GM06990 (cell line): ENCODE measurements at regions not wholly inside any gene's neighbourhood (a gene's known extent, or its start where the extent isn't known, plus 50 kb on each side); places are given as distances from the start of the nearest gene placed in this dataset.
A peak's percentile ranks its signal among the peaks of the same experiment; 100 is the strongest.

Source experiments
- DNase-seq: peaks from one replicate; pipeline ENCODE4 v3.0.0-alpha.2; 2011; ENCODE audit not compliant: insufficient read length; ENCODE audit errors: extremely low read depth
- H3K27me3 ChIP-seq: replicated peaks from 2 replicates; pipeline ENCODE4 v1.6.0; 2011; ENCODE audit warnings: low read length; ENCODE audit not compliant: control insufficient read depth, insufficient read depth
- H3K36me3 ChIP-seq: 2 replicates; pipeline ENCODE4 v1.5.1; 2011; ENCODE audit warnings: low read length; ENCODE audit not compliant: control insufficient read depth, insufficient read depth
- H3K4me3 ChIP-seq: replicated peaks from 2 replicates; pipeline ENCODE4 v1.5.1; 2011; ENCODE audit warnings: low read depth, mild to moderate bottlenecking, control low read depth, low read length
- TF ChIP-seq, protein P1 (sequence below): IDR thresholded peaks from 2 replicates; pipeline ENCODE4 v1.5.1; 2011; ENCODE audit warnings: low read length, control low read depth, mild to moderate bottlenecking, inconsistent platforms; ENCODE audit not compliant: insufficient read depth, poor library complexity, severe bottlenecking

GRCh38 chrX:134727363-134727762, 69.1 kb upstream of the PLAC1 start:
- TF ChIP-seq, protein P1, sequence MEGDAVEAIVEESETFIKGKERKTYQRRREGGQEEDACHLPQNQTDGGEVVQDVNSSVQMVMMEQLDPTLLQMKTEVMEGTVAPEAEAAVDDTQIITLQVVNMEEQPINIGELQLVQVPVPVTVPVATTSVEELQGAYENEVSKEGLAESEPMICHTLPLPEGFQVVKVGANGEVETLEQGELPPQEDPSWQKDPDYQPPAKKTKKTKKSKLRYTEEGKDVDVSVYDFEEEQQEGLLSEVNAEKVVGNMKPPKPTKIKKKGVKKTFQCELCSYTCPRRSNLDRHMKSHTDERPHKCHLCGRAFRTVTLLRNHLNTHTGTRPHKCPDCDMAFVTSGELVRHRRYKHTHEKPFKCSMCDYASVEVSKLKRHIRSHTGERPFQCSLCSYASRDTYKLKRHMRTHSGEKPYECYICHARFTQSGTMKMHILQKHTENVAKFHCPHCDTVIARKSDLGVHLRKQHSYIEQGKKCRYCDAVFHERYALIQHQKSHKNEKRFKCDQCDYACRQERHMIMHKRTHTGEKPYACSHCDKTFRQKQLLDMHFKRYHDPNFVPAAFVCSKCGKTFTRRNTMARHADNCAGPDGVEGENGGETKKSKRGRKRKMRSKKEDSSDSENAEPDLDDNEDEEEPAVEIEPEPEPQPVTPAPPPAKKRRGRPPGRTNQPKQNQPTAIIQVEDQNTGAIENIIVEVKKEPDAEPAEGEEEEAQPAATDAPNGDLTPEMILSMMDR: peak; percentile 37
- DNase-seq: no peak
- H3K27me3 ChIP-seq: no peaks in the 10 kb centered on the region
- no peak overlapping the region for H3K4me3 ChIP-seq
- no peaks in the 10 kb centered on the region for H3K36me3 ChIP-seq

- no peaks in the 10 kb centered on the region for H3K27me3 ChIP-seq
- DNase-seq: no peak
- H3K4me3 ChIP-seq: no peak overlapping the region
- no peaks in the 10 kb centered on the region for H3K36me3 ChIP-seq
- TF ChIP-seq, protein P1: no peak
These were observed 66.9 kb upstream of the PLAC1 start for GRCh38 chrX:134725103-134725690.

GRCh38 chrX:134721766-134722532, 63.7 kb upstream of the PLAC1 start:
- TF ChIP-seq, protein P1: no peak
- H3K36me3 ChIP-seq: no peaks in the 10 kb centered on the region
- H3K27me3 ChIP-seq: no peaks in the 10 kb centered on the region
- H3K4me3 ChIP-seq: no peak overlapping the region
- DNase-seq: no peak

DNA sequence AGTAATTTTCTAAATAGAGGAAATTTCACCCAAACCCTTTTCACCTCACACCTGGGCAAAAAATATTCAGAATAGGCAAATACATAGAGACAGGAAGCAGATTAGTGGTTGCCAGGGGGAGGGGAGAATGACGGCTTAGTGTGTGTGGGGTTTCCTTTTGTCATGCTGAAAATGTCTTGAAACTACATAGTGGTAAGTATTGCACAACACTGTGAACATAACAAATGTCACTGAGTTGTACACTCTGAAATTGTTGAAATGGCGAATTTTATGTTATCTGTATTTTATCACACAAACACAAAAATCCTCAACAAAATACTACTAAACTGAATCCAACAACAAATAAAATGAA, 60.7 kb upstream of the PLAC1 start:
- TF ChIP-seq, protein P1: no peak
- peak; percentile 15 for DNase-seq
- Histone ChIP-seq H3K36me3 (no peaks in the 10 kb centered on the region), H3K27me3 (no peaks in the 10 kb centered on the region), H3K4me3 (no peak overlapping the region)

- peak; percentile 11 for DNase-seq
- TF ChIP-seq, protein P1: no peak
- Histone ChIP-seq H3K4me3 (no peak overlapping the region), H3K27me3 (no peaks in the 10 kb centered on the region), H3K36me3 (no peaks in the 10 kb centered on the region)
These were observed 60.1 kb upstream of the PLAC1 start for GRCh38 chrX:134718105-134718965.
